HEK293 (cell line): ENCODE measurements at regions not wholly inside any gene's neighbourhood (a gene's known extent, or its start where the extent isn't known, plus 50 kb on each side); places are given as distances from the start of the nearest gene placed in this dataset.

Experiments used
- CTCF ChIA-PET: fragments of 350-600 bp; formaldehyde crosslinking; extraction: SDS; loops from one replicate; lab custom pipeline; 2021; ENCODE audit warnings: antibody characterized with exemption; lab: Yijun Ruan, JAX
- POLR2A ChIA-PET: fragments of 300-600 bp; formaldehyde crosslinking; extraction: SDS; loops from one replicate; lab custom pipeline; 2020; ENCODE audit warnings: antibody characterized with exemption, inconsistent platforms; lab: Yijun Ruan, JAX
- H3K27ac ChIP-seq: fragments of 200-500 bp; sonication (Bioruptor generic); 2 replicates; pipeline ENCODE4 v1.5.1; 2014; ENCODE audit warnings: low read depth, low read length, control low read depth, inconsistent platforms; ENCODE audit errors: extremely low read depth
- H3K36me3 ChIP-seq, 2 experiments: fragments of 200-500 bp in 1 of 2; sonication (Bioruptor generic) in 1 of 2; 1 replicate in 1 of 2; 2 replicates in 1 of 2; pipeline ENCODE4 v1.5.1; 2014 to 2017; ENCODE audit warnings: inconsistent platforms in 2 of 2, low read length in 2 of 2; ENCODE audit not compliant: control insufficient read depth in 2 of 2, insufficient read depth in 1 of 2
- H3K4me1 ChIP-seq: fragments of 200-500 bp; sonication (Bioruptor generic); 2 replicates; pipeline ENCODE4 v1.5.1; 2014; ENCODE audit warnings: mild to moderate bottlenecking, low read length, inconsistent platforms; ENCODE audit not compliant: control insufficient read depth, insufficient read depth
- H3K4me3 ChIP-seq: 2 replicates; pipeline ENCODE4 v1.5.1; 2011; ENCODE audit warnings: low read depth, mild to moderate bottlenecking, control low read depth, low read length, moderate library complexity
- H3K9me3 ChIP-seq: fragments of 200-500 bp; sonication (Bioruptor generic); 2 replicates; pipeline ENCODE4 v1.5.1; 2014; ENCODE audit warnings: low read depth, low read length, inconsistent platforms; ENCODE audit not compliant: control insufficient read depth, insufficient read depth
- BCL11A ChIP-seq: fragments of 450-650 bp; formaldehyde crosslinking; IDR thresholded peaks from 2 replicates; pipeline ENCODE4 v1.5.1; 2016; ENCODE audit warnings: low read depth, missing biosample characterization, missing genetic modification characterization
- BCL11B ChIP-seq: fragments of 450-650 bp; formaldehyde crosslinking; IDR thresholded peaks from 2 replicates; pipeline ENCODE4 v1.5.1; 2016; ENCODE audit warnings: low read depth, missing biosample characterization, missing genetic modification characterization
- GFI1B ChIP-seq: fragments of 450-650 bp; formaldehyde crosslinking; IDR thresholded peaks from 2 replicates; pipeline ENCODE4 v1.5.1; 2016; ENCODE audit warnings: missing biosample characterization, missing genetic modification characterization
- SP2 ChIP-seq: fragments of 450-650 bp; formaldehyde crosslinking; IDR thresholded peaks from 2 replicates; pipeline ENCODE4 v1.5.1; 2016; ENCODE audit warnings: missing biosample characterization, missing genetic modification characterization
- SP7 ChIP-seq: fragments of 450-650 bp; formaldehyde crosslinking; IDR thresholded peaks from 2 replicates; pipeline ENCODE4 v1.5.1; 2016; ENCODE audit warnings: missing biosample characterization, missing genetic modification characterization
- YY1 ChIP-seq: fragments of 450-650 bp; formaldehyde crosslinking; IDR thresholded peaks from 2 replicates; pipeline ENCODE4 v1.5.1; 2018; ENCODE audit warnings: missing biosample characterization, missing genetic modification characterization
- ZBTB48 ChIP-seq: fragments of 450-650 bp; formaldehyde crosslinking; IDR thresholded peaks from 2 replicates; pipeline ENCODE4 v1.5.1; 2016; ENCODE audit warnings: missing biosample characterization, missing genetic modification characterization
- ZEB2 ChIP-seq: fragments of 450-650 bp; formaldehyde crosslinking; IDR thresholded peaks from 2 replicates; pipeline ENCODE4 v1.5.1; 2016; ENCODE audit warnings: missing biosample characterization, missing genetic modification characterization
- ZNF311 ChIP-seq: fragments of 450-650 bp; formaldehyde crosslinking; IDR thresholded peaks from 2 replicates; pipeline ENCODE4 v1.5.1; 2017; ENCODE audit warnings: missing biosample characterization, missing genetic modification characterization, borderline replicate concordance
- ZNF37A ChIP-seq: fragments of 450-650 bp; IDR thresholded peaks from 2 replicates; pipeline ENCODE4 v1.5.1; 2018; ENCODE audit warnings: missing biosample characterization, missing genetic modification characterization
- ZNF549 ChIP-seq: fragments of 450-650 bp; IDR thresholded peaks from 2 replicates; pipeline ENCODE4 v1.5.1; 2018; ENCODE audit warnings: missing biosample characterization, missing genetic modification characterization, mild to moderate bottlenecking, inconsistent platforms, moderate library complexity
- TF ChIP-seq, protein P1 (sequence below): fragments of 450-650 bp; formaldehyde crosslinking; IDR thresholded peaks from 2 replicates; pipeline ENCODE4 v1.5.1; 2016; ENCODE audit warnings: missing biosample characterization, missing genetic modification characterization
- TF ChIP-seq, protein P2 (sequence below): fragments of 450-650 bp; formaldehyde crosslinking; IDR thresholded peaks from 2 replicates; pipeline ENCODE4 v1.5.1; 2016; ENCODE audit warnings: missing biosample characterization, missing genetic modification characterization
- TF ChIP-seq, protein P3 (sequence below): fragments of 450-650 bp; formaldehyde crosslinking; IDR thresholded peaks from 2 replicates; pipeline ENCODE4 v1.5.1; 2016; ENCODE audit warnings: missing biosample characterization, missing genetic modification characterization
- TF ChIP-seq, protein P4 (sequence below): fragments of 450-650 bp; formaldehyde crosslinking; IDR thresholded peaks from 2 replicates; pipeline ENCODE4 v1.5.1; 2016; ENCODE audit warnings: missing biosample characterization, missing genetic modification characterization
- TF ChIP-seq, protein P5 (sequence below): fragments of 450-650 bp; formaldehyde crosslinking; IDR thresholded peaks from 2 replicates; pipeline ENCODE4 v1.5.1; 2016; ENCODE audit warnings: missing biosample characterization, missing genetic modification characterization
- TF ChIP-seq, protein P6 (sequence below): fragments of 450-650 bp; formaldehyde crosslinking; IDR thresholded peaks from 2 replicates; pipeline ENCODE4 v1.5.1; 2016; ENCODE audit warnings: missing biosample characterization, missing genetic modification characterization

DNA sequence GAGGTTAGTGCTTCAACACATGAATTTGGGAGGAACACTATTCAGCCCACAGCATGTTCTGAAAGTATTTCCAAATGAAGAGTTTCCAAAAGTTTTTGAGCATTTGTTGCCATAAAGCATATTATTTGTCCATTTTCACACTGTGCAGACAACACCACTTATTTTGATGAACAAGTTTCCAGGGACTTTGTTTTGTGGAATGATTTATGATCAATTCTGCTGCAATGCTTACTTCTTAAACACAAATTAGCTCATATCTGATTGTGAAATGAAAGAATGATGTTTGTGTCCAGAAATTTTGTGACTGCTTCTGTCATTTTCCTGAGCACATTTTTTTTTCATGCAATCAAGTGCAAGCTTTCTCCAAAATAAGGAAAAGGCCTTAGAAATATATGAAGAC is 205.3 kb downstream of the RAP2A start:
- no peaks in the 10 kb centered on the region for H3K9me3 ChIP-seq
- ChIA-PET CTCF (no interaction called here), POLR2A (no interaction called here)
- H3K4me3 ChIP-seq, result no peak overlapping the region
- no peak overlapping the region for H3K27ac ChIP-seq
- H3K4me1 ChIP-seq, result no peaks in the 10 kb centered on the region
- TF ChIP-seq ZEB2 (tag by site-specific recombination) (no peak), ZNF549 (tag by site-specific recombination) (no peak), BCL11A (no peak), ZNF37A (tag by site-specific recombination) (no peak), BCL11B (tag by site-specific recombination) (no peak), ZNF311 (tag by site-specific recombination) (no peak), SP7 (no peak), ZBTB48 (tag by site-specific recombination) (no peak), SP2 (tag by site-specific recombination) (no peak), GFI1B (tag by site-specific recombination) (no peak), YY1 (no peak)
- TF ChIP-seq, protein P1, sequence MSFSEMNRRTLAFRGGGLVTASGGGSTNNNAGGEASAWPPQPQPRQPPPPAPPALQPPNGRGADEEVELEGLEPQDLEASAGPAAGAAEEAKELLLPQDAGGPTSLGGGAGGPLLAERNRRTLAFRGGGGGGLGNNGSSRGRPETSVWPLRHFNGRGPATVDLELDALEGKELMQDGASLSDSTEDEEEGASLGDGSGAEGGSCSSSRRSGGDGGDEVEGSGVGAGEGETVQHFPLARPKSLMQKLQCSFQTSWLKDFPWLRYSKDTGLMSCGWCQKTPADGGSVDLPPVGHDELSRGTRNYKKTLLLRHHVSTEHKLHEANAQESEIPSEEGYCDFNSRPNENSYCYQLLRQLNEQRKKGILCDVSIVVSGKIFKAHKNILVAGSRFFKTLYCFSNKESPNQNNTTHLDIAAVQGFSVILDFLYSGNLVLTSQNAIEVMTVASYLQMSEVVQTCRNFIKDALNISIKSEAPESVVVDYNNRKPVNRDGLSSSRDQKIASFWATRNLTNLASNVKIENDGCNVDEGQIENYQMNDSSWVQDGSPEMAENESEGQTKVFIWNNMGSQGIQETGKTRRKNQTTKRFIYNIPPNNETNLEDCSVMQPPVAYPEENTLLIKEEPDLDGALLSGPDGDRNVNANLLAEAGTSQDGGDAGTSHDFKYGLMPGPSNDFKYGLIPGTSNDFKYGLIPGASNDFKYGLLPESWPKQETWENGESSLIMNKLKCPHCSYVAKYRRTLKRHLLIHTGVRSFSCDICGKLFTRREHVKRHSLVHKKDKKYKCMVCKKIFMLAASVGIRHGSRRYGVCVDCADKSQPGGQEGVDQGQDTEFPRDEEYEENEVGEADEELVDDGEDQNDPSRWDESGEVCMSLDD (tag by site-specific recombination), result no peak
- TF ChIP-seq, protein P2, sequence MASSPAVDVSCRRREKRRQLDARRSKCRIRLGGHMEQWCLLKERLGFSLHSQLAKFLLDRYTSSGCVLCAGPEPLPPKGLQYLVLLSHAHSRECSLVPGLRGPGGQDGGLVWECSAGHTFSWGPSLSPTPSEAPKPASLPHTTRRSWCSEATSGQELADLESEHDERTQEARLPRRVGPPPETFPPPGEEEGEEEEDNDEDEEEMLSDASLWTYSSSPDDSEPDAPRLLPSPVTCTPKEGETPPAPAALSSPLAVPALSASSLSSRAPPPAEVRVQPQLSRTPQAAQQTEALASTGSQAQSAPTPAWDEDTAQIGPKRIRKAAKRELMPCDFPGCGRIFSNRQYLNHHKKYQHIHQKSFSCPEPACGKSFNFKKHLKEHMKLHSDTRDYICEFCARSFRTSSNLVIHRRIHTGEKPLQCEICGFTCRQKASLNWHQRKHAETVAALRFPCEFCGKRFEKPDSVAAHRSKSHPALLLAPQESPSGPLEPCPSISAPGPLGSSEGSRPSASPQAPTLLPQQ, result no peak
- TF ChIP-seq, protein P3, sequence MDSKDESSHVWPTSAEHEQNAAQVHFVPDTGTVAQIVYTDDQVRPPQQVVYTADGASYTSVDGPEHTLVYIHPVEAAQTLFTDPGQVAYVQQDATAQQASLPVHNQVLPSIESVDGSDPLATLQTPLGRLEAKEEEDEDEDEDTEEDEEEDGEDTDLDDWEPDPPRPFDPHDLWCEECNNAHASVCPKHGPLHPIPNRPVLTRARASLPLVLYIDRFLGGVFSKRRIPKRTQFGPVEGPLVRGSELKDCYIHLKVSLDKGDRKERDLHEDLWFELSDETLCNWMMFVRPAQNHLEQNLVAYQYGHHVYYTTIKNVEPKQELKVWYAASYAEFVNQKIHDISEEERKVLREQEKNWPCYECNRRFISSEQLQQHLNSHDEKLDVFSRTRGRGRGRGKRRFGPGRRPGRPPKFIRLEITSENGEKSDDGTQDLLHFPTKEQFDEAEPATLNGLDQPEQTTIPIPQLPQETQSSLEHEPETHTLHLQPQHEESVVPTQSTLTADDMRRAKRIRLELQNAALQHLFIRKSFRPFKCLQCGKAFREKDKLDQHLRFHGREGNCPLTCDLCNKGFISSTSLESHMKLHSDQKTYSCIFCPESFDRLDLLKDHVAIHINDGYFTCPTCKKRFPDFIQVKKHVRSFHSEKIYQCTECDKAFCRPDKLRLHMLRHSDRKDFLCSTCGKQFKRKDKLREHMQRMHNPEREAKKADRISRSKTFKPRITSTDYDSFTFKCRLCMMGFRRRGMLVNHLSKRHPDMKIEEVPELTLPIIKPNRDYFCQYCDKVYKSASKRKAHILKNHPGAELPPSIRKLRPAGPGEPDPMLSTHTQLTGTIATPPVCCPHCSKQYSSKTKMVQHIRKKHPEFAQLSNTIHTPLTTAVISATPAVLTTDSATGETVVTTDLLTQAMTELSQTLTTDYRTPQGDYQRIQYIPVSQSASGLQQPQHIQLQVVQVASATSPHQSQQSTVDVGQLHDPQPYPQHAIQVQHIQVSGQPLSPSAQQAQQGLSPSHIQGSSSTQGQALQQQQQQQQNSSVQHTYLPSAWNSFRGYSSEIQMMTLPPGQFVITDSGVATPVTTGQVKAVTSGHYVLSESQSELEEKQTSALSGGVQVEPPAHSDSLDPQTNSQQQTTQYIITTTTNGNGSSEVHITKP, result no peak
- TF ChIP-seq, protein P4, sequence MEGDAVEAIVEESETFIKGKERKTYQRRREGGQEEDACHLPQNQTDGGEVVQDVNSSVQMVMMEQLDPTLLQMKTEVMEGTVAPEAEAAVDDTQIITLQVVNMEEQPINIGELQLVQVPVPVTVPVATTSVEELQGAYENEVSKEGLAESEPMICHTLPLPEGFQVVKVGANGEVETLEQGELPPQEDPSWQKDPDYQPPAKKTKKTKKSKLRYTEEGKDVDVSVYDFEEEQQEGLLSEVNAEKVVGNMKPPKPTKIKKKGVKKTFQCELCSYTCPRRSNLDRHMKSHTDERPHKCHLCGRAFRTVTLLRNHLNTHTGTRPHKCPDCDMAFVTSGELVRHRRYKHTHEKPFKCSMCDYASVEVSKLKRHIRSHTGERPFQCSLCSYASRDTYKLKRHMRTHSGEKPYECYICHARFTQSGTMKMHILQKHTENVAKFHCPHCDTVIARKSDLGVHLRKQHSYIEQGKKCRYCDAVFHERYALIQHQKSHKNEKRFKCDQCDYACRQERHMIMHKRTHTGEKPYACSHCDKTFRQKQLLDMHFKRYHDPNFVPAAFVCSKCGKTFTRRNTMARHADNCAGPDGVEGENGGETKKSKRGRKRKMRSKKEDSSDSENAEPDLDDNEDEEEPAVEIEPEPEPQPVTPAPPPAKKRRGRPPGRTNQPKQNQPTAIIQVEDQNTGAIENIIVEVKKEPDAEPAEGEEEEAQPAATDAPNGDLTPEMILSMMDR (tag by site-specific recombination), result no peak
- TF ChIP-seq, protein P5, sequence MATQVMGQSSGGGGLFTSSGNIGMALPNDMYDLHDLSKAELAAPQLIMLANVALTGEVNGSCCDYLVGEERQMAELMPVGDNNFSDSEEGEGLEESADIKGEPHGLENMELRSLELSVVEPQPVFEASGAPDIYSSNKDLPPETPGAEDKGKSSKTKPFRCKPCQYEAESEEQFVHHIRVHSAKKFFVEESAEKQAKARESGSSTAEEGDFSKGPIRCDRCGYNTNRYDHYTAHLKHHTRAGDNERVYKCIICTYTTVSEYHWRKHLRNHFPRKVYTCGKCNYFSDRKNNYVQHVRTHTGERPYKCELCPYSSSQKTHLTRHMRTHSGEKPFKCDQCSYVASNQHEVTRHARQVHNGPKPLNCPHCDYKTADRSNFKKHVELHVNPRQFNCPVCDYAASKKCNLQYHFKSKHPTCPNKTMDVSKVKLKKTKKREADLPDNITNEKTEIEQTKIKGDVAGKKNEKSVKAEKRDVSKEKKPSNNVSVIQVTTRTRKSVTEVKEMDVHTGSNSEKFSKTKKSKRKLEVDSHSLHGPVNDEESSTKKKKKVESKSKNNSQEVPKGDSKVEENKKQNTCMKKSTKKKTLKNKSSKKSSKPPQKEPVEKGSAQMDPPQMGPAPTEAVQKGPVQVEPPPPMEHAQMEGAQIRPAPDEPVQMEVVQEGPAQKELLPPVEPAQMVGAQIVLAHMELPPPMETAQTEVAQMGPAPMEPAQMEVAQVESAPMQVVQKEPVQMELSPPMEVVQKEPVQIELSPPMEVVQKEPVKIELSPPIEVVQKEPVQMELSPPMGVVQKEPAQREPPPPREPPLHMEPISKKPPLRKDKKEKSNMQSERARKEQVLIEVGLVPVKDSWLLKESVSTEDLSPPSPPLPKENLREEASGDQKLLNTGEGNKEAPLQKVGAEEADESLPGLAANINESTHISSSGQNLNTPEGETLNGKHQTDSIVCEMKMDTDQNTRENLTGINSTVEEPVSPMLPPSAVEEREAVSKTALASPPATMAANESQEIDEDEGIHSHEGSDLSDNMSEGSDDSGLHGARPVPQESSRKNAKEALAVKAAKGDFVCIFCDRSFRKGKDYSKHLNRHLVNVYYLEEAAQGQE (tag by site-specific recombination), result no peak
- TF ChIP-seq, protein P6, sequence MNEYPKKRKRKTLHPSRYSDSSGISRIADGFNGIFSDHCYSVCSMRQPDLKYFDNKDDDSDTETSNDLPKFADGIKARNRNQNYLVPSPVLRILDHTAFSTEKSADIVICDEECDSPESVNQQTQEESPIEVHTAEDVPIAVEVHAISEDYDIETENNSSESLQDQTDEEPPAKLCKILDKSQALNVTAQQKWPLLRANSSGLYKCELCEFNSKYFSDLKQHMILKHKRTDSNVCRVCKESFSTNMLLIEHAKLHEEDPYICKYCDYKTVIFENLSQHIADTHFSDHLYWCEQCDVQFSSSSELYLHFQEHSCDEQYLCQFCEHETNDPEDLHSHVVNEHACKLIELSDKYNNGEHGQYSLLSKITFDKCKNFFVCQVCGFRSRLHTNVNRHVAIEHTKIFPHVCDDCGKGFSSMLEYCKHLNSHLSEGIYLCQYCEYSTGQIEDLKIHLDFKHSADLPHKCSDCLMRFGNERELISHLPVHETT, result no peak
- TF ChIP-seq, all 188 proteins: peak for 0
- no peaks in the 10 kb centered on the region for H3K36me3 ChIP-seq
